ENCODE measurements at regions not wholly inside any gene's neighbourhood (a gene's known extent, or its start where the extent isn't known, plus 50 kb on each side); places are given as distances from the start of the nearest gene placed in this dataset.

- no peak for DNase-seq
Observed at GRCh38 chr4:106676173-106676921, 307.8 kb upstream of the GIMD1 start.

DNA sequence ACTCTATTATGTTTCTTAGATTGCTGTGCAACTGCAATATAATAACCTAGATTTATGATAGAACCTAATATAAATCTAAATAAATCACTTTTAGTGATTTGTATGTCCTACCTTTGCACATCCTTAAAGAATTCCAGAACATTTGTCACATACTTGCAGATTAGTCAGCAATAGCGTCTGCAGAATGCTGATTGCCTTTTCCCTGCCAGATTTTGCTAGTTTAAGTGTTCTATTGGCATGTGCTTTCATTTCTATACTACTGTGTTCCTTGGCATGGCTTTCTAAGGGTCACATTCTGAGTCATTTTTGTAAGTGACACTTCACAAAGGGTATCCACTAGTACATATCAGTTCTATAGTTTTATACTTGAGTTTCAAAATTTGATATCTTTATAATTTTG lies 303.1 kb upstream of the GIMD1 start:
- no peak for DNase-seq

DNA sequence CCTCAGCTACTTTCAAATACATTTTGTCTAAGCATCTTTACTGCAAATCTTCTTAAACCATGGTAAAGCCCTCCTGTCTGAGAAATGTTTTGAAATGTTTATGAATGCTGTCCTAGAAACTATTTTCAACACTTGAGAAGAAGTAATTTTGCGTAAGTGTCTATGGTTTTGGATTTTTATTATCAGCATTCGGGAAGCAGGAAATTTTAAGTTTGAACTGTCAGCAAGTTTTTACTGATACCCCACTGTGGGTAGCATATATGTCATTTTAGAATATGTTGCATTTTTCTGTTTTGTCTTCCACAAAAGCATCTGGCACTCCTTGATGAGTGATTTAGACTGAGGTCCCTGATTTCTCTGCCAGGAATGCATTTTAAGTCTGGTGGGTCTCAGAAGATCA lies 302.4 kb upstream of the GIMD1 start:
- no peak for DNase-seq

DNA sequence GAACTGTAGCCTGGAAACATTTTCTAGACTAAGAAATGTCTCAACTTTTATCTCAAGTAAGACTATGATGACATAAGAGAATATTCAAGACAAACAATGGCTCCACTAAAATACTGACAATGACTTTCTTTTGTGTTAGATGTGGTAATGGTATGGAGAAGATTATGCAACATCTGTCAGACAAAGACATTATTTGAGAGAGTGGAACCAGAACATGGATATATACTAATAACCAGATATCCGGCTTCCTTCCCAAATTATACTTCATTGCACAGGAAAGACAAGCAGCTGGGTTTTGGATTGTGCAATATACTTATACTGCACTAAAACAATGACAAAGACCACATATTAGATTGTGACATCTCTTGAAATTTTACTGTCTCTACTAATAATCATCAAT lies 290.8 kb upstream of the GIMD1 start:
- no peak for DNase-seq

- DNase-seq = no peak
Observed at GRCh38 chr4:106652095-106652494, 283.5 kb upstream of the GIMD1 start.

DNA sequence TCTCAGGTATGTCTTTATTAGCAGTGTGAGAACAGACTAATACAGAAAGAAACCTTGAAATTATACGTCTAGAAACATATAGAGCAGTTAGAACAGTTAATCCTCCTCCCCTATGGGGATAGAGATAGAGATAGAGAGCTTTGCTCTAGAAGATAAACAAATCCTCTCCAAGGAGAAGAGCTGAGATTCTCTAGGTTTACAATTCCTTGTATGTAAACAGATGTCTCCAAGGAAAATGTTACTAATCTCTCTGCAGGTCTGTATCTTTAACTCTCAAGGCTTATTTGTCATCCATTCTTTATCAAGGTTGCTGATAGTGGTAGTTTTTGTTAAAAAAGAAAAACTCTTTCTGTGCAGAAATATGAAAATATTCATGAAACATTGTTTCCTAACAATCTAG lies 282.1 kb upstream of the GIMD1 start:
- no peak for DNase-seq

GRCh38 chr4:106647451-106647850 lies 278.9 kb upstream of the GIMD1 start:
- DNase-seq = peak; percentile 7

- DNase-seq = no peak
Observed at GRCh38 chr4:106629268-106629625, 260.7 kb upstream of the GIMD1 start.

DNA sequence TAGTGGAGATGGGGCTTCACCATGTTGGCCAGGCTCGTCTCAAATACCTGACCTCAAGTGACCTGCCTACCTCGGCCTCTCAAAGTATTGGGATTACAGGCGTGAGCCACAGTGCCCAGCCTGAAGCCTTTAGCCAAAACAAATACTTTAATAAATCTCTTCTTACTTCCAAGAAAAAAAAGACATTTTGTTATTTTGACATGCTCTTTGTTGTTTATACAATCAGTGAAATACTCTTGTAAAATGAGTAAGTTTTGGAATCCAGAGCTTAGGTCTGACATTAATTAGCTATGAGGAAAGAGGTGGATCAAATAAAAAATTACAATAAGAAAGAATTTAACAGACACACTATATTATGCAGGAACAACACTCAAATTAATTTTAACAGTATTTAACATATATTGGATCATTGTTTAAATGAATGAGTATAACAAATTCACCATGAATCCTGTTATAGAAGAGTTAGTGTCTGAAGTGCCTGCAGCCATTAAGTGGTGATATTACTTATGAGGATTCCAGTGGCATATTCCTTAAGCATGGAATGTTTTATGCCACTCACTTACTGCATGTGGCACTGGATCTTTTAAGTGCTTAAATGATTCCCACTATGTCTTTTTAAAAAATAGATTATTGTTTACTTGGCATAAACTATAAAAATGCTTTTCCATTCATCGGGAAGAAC lies 260.1 kb upstream of the GIMD1 start:
- no peak for DNase-seq

- no peak for DNase-seq
Observed at GRCh38 chr4:106627051-106627450, 258.5 kb upstream of the GIMD1 start.

GRCh38 chr4:106624671-106625070 lies 256.1 kb upstream of the GIMD1 start:
- DNase-seq = no peak

DNA sequence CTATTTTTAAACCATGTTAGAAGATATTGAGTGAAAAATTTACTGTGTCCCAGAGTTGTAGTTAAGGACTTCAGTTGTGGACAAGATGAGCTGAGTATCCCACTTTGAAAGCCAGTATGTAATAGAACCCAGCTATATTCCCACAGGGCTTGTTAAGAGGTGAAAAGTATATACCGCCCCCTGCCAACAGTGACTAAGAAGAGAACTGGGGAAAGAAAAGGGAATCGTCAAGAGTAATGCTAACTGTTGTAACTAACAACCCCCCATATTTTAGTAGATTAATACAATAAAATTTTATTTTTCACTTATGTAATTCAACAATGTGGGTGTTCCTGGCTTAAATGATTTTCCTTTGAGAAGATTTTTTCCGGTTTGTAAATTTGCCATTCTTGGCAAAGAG lies 250.4 kb upstream of the GIMD1 start:
- DNase-seq = no peak

DNA sequence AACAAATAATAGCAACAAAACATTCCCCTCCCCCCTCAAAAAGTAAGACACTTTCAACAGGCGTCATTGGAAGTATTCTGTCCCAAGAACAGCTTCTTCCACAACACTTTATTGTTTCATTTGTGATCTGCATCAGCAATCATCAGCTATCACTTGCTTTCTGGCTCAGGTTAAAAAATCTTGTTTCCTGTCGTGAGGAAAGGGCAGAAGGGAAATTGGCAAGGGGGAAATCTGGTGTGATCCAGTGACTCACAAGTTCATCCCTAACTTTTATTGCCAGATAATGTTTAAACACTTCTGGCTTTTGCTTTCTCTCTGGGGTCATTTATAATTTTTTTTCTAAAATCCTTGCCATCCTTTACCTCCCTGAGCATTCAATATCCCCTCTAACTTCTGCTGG lies 247.4 kb upstream of the GIMD1 start:
- no peak for DNase-seq

DNA sequence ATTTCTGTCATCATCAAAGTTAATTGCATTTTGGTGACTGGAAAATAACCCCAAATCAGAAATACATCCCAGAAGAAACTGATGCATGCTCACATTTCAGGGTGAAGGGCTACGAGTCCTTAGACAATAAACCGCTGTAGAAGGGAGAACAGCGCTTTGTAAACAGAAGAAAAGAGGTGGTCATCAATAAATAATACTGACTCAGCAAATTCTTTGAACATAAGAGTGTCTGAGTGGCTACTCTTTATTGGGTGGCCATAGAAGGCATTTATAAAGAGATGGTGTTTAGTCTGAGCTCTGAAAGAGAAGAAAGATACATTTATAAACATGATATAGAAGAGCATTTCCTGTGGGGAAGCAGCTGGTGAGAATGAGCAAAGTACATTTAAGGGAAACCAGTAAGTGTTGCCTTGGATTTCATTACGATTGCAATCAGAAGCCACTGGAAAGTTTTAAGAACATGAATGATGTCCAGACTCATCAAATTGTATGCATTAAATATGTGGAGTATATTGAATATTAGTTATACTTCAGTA lies 246.9 kb upstream of the GIMD1 start:
- no peak for DNase-seq

DNA sequence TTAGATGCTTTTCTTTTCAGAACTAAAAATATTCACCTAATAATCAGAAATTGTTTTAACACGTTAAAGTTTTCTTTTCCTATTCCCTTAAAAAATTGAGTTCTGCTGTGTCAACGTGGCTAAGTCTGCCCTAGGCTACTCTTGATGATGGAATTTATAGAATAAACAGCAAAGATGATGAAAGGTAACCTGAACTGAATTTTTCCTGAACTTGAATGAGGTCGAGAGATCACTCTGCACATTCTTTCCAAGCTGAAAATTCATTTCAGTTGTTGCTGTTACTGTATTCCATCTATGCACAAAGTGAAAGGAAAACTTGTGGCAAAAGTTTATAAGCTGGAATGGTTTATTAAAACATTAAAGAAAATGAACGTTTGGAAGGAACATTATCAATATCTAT lies 245.9 kb upstream of the GIMD1 start:
- DNase-seq = no peak

- no peak for DNase-seq
Observed at GRCh38 chr4:106609917-106610316, 241.3 kb upstream of the GIMD1 start.

GRCh38 chr4:106607558-106607957 lies 239.0 kb upstream of the GIMD1 start:
- no peak for DNase-seq

GRCh38 chr4:106604319-106605051 lies 235.9 kb upstream of the GIMD1 start:
- DNase-seq = no peak

DNA sequence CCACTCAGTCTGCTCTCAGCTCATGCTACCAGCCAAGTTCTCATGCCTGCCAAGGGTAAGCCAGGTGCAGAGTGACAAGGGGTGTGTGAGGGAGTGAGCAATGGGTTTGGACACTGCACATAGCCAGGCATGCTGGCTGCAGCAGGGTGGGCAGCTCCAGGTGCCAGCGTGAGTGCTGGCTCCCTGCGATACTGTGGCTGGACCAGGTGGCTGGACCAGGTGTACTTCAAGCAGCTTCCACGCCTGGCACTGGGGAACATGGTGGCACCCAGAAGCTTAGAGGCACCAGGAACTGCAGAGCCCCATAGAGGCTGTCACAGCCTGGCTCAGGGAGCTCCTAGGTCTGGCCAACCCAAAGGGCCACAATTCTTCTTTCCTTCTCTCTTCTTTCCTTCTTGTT lies 234.9 kb upstream of the GIMD1 start:
- no peak for DNase-seq

- no peak for DNase-seq
Observed at GRCh38 chr4:106602711-106603110, 234.1 kb upstream of the GIMD1 start.

GRCh38 chr4:106601519-106601918 lies 232.9 kb upstream of the GIMD1 start:
- no peak for DNase-seq

DNA sequence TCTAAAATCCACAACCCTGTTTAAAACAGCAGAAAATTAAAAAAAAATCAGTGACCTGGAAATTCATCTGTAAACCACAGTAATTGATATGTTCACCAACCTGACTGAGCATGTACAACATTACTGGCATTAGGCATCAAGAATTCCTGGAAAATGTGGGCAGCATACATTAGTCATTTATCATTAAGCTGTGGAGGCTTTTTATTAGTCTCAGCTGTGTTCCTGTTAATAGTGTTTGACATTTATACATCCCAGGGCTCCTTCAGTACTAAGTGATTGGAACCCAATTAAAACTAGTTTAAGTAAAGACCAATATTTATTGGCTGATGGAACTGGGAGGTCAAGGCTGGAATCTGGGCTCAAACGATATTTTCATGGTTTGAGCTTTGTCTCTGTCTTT lies 227.3 kb upstream of the GIMD1 start:
- no peak for DNase-seq

GRCh38 chr4:106594291-106594952 lies 225.8 kb upstream of the GIMD1 start:
- DNase-seq = no peak
